Central memory CD8-positive, alpha-beta T cell (primary cell): ENCODE measurements at regions not wholly inside any gene's neighbourhood (a gene's known extent, or its start where the extent isn't known, plus 50 kb on each side); places are given as distances from the start of the nearest gene placed in this dataset.

Experiments
- ATAC-seq: fragments of 150-1000 bp; cut with Tn5 transposase; replicated peaks from 2 replicates; pipeline ENCODE4 v1.10.0; 2022; ENCODE audit warnings: mild to moderate bottlenecking, moderate FRiP score, moderate number of reproducible peaks; ENCODE audit not compliant: poor library complexity, severe bottlenecking; ENCODE audit errors: extremely low read depth
- DNase-seq, 2 donors: peaks; one replicate each; pipeline ENCODE4 v3.0.0; 2021; ENCODE audit warnings: low spot score in 2 of 2
- H3K27ac Mint-ChIP-seq: one replicate; pipeline ENCODE4 v1.8.0; 2022; ENCODE audit warnings: low read depth, mild to moderate bottlenecking, moderate library complexity, mixed read lengths
- H3K27me3 Mint-ChIP-seq: one replicate; pipeline ENCODE4 v1.8.0; 2022; ENCODE audit warnings: mixed read lengths
- H3K36me3 Mint-ChIP-seq: one replicate; pipeline ENCODE4 v1.8.0; 2022; ENCODE audit warnings: mild to moderate bottlenecking, moderate library complexity, mixed read lengths; ENCODE audit not compliant: insufficient read depth
- H3K4me1 Mint-ChIP-seq: one replicate; pipeline ENCODE4 v1.8.0; 2022; ENCODE audit warnings: mixed read lengths
- H3K4me3 Mint-ChIP-seq: one replicate; pipeline ENCODE4 v1.8.0; 2022; ENCODE audit warnings: mild to moderate bottlenecking, moderate library complexity, mixed read lengths
- H3K9me3 Mint-ChIP-seq: one replicate; pipeline ENCODE4 v1.8.0; 2022; ENCODE audit warnings: mixed read lengths

DNA sequence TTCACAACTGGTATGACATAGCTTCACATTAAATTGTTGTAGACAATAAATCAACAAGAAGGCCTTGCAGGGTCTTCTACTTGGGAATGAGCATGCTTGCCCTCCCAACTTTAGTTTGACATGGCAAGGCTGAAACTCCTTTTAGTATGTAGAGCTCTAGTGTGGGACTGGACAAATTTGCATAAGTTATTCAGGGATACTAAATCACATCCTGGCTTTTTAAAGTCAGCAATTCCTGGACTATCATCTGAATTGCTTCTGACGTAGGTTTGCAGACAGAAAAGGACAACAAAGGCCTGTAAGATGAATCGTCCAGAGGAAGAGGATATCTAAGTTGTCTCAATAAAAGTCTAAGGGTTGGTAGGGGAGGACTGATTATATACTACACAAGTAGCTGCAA lies 123.0 kb upstream of the MAGEB16 start:
- H3K27me3 Mint-ChIP-seq, result no peaks in the 10 kb centered on the region
- no peaks in the 10 kb centered on the region for H3K4me1 Mint-ChIP-seq
- no peak overlapping the region for H3K4me3 Mint-ChIP-seq
- no peaks in the 10 kb centered on the region for H3K36me3 Mint-ChIP-seq
- DNase-seq (no peak), ATAC-seq (no peak)
- H3K9me3 Mint-ChIP-seq, result peaks cover 11% of the 10 kb centered on the region
- no peak overlapping the region for H3K27ac Mint-ChIP-seq

DNA sequence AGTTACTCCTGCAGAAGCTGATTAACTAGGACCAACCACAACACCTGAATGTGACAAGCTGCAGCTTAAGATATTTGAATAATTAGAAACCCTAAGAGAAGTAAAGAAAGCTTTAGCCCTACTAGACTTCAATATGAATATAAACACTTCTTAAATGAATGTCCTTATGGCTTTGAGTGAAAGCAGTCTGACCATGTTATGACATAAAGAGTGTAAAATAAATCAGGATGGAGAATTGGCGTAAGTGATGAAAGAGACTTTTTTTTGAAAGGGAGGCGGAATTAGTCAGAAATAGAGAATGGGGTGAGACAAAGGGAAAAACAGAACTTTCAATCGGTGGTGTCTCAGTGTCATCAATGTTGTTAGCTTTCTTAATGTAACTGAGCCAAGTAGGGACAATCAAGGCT lies 117.2 kb upstream of the MAGEB16 start:
- DNase-seq, result no peak
- H3K36me3 Mint-ChIP-seq, result no peaks in the 10 kb centered on the region
- H3K9me3 Mint-ChIP-seq, result peaks cover 6% of the 10 kb centered on the region
- H3K27ac Mint-ChIP-seq, result no peak overlapping the region
- no peak overlapping the region for H3K4me3 Mint-ChIP-seq
- H3K27me3 Mint-ChIP-seq, result no peaks in the 10 kb centered on the region
- no peaks in the 10 kb centered on the region for H3K4me1 Mint-ChIP-seq
- no peak for ATAC-seq

DNA sequence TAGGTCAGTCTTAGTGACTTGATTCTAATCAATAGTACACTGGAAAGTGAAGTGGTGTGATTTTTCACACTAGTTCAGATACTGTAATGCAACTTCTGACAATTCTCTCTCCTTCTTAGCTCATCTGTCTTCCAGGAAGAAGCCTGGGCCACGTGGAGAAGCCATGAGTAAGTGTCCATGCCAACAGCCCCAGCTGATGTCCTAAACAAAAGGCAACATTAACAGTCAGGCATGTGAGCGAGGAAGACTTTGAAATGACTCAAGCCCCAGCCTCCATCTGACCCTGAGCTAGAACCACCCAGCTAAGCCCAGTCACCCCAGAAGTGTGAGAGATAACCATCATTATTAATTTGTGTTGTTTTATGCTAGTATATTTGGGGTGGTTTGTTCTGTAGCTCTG lies 115.7 kb upstream of the MAGEB16 start:
- H3K36me3 Mint-ChIP-seq, result no peaks in the 10 kb centered on the region
- H3K27me3 Mint-ChIP-seq, result no peaks in the 10 kb centered on the region
- peaks cover 6% of the 10 kb centered on the region for H3K9me3 Mint-ChIP-seq
- ATAC-seq (no peak), DNase-seq (no peak)
- H3K4me3 Mint-ChIP-seq, result no peak overlapping the region
- H3K27ac Mint-ChIP-seq, result no peak overlapping the region
- no peaks in the 10 kb centered on the region for H3K4me1 Mint-ChIP-seq

DNA sequence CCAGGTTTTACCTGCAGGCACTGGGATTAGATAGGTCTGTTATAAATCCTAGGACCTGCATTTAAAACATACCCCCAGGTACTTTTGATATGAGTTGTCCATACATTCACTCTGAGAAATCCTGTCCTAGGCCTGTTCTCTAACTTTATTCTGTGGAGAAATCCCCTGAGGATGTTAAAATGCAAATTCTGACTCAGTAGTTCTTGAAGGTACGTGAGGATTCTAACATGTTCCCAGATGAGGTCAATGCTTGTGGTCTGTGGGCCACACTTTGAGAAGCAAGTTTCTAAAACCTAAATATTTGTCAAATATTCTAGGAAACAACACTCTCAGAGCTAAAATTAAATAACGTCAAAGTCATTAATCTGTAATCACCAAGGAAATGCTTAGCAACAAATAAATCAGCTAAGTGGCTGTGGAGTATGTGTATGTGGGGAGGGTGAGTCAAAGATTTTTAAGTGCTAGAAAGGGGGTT lies 101.3 kb upstream of the MAGEB16 start:
- Mint-ChIP-seq H3K9me3 (peaks cover 5% of the 10 kb centered on the region), H3K36me3 (no peaks in the 10 kb centered on the region), H3K4me3 (no peak overlapping the region), H3K27ac (no peak overlapping the region), H3K4me1 (no peaks in the 10 kb centered on the region), H3K27me3 (no peaks in the 10 kb centered on the region)
- DNase-seq (no peak), ATAC-seq (no peak)

DNA sequence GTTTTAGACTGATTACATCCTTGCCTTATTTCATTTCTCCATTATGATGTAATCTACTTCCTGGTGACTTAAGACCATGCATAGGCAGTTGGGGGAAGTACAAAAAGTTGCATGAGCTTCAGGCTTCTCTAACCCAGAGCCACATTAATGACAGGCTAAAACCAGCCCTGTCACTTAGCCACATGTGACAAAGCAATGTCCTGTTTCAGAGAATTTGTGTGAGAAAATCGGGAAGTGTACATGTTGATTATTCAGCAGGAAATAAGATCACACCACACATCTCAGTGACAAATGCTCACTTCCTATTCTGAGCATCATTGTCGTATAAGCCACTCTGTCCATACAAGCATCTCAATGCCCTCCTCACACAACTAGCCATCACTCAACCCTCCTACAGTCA lies 98.5 kb upstream of the MAGEB16 start:
- Mint-ChIP-seq H3K27ac (no peak overlapping the region), H3K36me3 (no peaks in the 10 kb centered on the region), H3K9me3 (peaks cover 11% of the 10 kb centered on the region), H3K4me1 (no peaks in the 10 kb centered on the region), H3K27me3 (no peaks in the 10 kb centered on the region), H3K4me3 (no peak overlapping the region)
- DNase-seq (no peak), ATAC-seq (no peak)

DNA sequence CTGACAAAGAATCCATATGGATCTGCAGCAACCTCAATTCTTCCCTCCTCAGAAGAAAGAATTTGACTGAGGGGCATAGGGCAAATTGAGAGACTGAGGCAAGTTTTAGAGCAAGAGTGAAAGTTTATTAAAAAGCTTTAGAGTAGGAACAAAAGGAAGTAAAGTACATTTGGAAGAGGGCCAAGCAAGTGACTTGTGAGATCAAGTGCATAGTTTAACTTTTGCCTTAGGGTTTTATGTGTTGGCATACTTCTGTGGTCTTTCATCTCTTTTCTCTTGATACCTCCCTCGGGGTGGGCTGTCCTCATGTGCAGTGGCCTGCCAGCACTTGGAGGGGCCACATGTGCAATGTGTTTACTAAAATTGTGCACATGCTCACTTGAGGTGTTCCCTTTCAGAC lies 98.0 kb upstream of the MAGEB16 start:
- peaks cover 11% of the 10 kb centered on the region for H3K9me3 Mint-ChIP-seq
- no peak for ATAC-seq
- no peaks in the 10 kb centered on the region for H3K36me3 Mint-ChIP-seq
- H3K27me3 Mint-ChIP-seq, result no peaks in the 10 kb centered on the region
- H3K4me3 Mint-ChIP-seq, result no peak overlapping the region
- no peak for DNase-seq
- no peaks in the 10 kb centered on the region for H3K4me1 Mint-ChIP-seq
- H3K27ac Mint-ChIP-seq, result no peak overlapping the region

DNA sequence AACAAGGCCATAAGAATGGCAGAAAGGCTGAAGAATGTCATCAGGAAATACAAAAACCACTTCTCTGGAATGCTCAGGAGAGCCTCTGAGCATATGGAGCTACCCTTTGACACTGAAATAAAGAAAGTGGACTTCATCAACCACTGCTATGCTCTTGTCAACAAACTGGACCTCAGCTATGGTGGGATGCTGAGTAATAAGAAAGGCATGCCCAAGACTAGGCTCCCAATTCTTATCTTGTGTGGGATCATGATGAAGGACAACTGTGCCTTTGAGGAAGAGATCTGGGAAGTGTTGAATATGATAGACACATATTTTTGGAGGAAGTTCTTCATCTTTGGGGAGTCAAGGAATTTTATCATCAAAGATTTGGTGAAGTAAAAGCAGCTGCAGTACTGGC lies 86.9 kb upstream of the MAGEB16 start:
- H3K27ac Mint-ChIP-seq, result no peak overlapping the region
- ATAC-seq (no peak), DNase-seq (no peak)
- H3K27me3 Mint-ChIP-seq, result no peaks in the 10 kb centered on the region
- peaks cover 8% of the 10 kb centered on the region for H3K9me3 Mint-ChIP-seq
- no peaks in the 10 kb centered on the region for H3K36me3 Mint-ChIP-seq
- H3K4me3 Mint-ChIP-seq, result no peak overlapping the region
- H3K4me1 Mint-ChIP-seq, result no peaks in the 10 kb centered on the region

DNA sequence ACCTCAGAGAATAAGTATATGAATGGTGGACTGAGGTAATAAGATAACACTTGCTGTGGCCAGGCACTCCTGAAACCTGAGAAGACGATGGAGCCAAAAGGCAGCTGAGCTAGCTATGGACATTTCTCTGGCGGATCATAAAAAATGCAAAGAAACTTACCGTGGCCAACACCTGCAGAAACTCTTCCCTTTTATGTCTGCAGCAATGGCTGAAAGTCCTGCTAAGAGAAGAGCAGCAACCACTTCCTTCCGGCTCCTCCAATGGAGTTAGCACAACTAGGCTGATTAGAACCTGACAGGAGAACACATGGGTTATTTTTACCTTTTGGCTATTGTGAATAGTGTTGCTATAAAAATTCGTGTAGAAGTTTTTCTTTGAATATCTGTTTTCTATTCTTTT lies 76.0 kb upstream of the MAGEB16 start:
- Mint-ChIP-seq H3K36me3 (peaks cover 3% of the 10 kb centered on the region), H3K4me3 (no peak overlapping the region), H3K4me1 (no peaks in the 10 kb centered on the region), H3K9me3 (peaks cover 6% of the 10 kb centered on the region), H3K27ac (no peak overlapping the region), H3K27me3 (no peaks in the 10 kb centered on the region)
- ATAC-seq, result no peak
- DNase-seq, result no peak

DNA sequence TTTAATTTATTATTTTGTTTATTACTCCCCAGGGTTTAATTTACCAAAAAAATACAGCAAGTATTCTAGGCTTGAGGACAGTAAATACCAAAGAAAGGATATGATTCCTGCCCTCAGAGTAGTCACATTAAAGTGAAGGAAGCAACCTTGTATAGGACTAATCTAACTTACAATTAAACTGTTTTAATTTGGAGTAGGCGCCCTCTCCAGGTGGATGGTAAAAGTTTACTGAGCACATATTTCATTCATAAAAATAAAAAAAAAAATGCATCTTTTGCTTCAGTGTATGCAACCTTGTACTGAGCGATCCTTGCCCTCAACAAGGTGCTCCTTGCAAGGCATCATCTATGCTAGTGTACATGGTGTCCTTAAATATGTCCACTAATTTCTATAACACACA lies 72.0 kb upstream of the MAGEB16 start:
- Mint-ChIP-seq H3K9me3 (peaks cover 6% of the 10 kb centered on the region), H3K27me3 (no peaks in the 10 kb centered on the region), H3K4me1 (no peaks in the 10 kb centered on the region), H3K4me3 (no peak overlapping the region), H3K27ac (no peak overlapping the region), H3K36me3 (no peaks in the 10 kb centered on the region)
- ATAC-seq, result no peak
- no peak for DNase-seq

DNA sequence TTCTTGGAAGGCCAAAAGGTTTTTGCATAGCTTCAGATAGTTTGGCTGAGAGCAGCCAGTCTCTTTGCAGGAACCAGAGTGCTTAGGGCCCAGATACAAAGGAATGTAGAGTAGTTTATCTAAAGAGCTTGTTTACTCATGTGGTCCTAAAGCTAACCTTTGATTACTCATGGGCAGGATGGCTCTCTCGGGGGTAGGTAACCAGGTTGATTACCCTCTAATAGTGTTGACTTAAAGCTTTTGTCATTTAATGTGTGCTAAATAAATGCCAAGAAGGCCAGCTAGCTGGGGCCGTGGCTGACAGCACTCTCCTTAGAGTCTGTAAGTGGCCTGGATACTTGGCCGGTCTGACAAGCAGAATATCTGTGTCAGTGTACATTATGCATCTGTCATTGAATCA lies 69.7 kb upstream of the MAGEB16 start:
- no peak for ATAC-seq
- H3K36me3 Mint-ChIP-seq, result no peaks in the 10 kb centered on the region
- H3K27ac Mint-ChIP-seq, result no peak overlapping the region
- H3K9me3 Mint-ChIP-seq, result peaks cover 14% of the 10 kb centered on the region
- DNase-seq, result no peak
- no peak overlapping the region for H3K4me3 Mint-ChIP-seq
- H3K4me1 Mint-ChIP-seq, result no peaks in the 10 kb centered on the region
- no peaks in the 10 kb centered on the region for H3K27me3 Mint-ChIP-seq

DNA sequence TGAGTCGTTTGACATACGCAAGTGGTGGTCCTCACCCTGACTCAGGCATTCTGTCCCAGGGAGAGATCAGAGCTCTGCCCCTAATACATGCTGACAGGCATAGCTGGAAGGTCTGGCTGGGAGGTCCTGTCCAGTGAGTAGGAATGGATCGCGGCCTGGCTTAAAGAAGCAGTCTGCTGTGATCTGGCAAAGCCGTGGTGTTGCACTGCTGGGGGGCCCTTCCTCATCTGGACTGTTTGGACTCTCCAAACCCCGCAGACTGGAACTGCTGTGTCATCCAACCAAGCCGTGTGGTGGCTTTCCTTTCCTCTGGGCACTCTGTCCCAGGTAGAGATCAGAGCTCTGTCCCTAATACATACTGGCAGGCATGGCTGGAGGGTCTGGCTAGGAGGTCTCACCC lies 64.3 kb upstream of the MAGEB16 start:
- DNase-seq (no peak), ATAC-seq (no peak)
- Mint-ChIP-seq H3K4me3 (no peak overlapping the region), H3K4me1 (no peaks in the 10 kb centered on the region), H3K9me3 (peaks cover 9% of the 10 kb centered on the region), H3K27me3 (no peaks in the 10 kb centered on the region), H3K27ac (no peak overlapping the region), H3K36me3 (no peaks in the 10 kb centered on the region)

DNA sequence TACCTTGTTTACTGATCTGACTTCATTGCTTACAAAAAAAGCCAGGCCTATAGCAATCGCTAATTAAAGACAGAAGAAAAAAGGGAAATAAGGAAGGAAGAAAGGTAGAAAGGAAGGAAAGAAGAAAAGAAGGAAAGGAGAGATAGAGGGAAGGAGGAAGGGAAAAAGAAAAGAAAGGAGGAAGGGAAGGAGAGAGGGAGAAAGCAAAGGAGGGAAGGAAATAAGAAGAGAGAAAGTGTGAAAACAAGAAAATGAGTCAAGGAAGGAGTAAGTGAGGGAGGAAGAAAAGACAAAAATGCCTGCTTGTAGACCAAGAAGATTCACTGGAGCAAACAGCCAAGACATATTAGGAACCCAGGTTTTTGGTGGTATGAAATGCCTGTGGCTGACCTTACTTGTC lies 57.0 kb upstream of the MAGEB16 start:
- no peaks in the 10 kb centered on the region for H3K4me1 Mint-ChIP-seq
- peaks cover 6% of the 10 kb centered on the region for H3K9me3 Mint-ChIP-seq
- no peak overlapping the region for H3K27ac Mint-ChIP-seq
- no peaks in the 10 kb centered on the region for H3K27me3 Mint-ChIP-seq
- ATAC-seq (no peak), DNase-seq (no peak)
- no peaks in the 10 kb centered on the region for H3K36me3 Mint-ChIP-seq
- no peak overlapping the region for H3K4me3 Mint-ChIP-seq

DNA sequence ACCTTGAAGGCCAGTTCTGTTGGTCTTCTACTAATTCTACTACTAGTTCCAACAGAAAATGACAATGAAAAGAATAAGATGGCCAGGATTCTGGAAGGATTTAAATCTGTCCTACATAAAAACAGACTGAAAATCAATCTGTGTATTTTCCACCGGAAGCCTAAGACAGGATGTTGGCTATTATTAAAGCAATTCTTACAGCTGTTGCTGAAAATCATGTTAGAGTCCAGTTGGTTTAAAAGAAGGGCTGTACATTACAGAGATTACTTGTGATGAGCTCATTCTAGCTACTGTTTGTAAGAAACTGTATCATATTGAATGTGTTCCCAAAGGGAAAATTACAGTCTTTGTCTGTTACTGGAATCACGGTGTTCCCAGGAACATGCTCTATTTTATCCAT lies 54.8 kb upstream of the MAGEB16 start:
- no peak for DNase-seq

More for the DNA sequence above, 54.8 kb upstream of the MAGEB16 start:
- no peak overlapping the region for H3K4me3 Mint-ChIP-seq
- ATAC-seq, result no peak
- H3K4me1 Mint-ChIP-seq, result no peaks in the 10 kb centered on the region
- H3K27ac Mint-ChIP-seq, result no peak overlapping the region
- no peaks in the 10 kb centered on the region for H3K36me3 Mint-ChIP-seq
- H3K9me3 Mint-ChIP-seq, result peaks cover 6% of the 10 kb centered on the region
- H3K27me3 Mint-ChIP-seq, result no peaks in the 10 kb centered on the region
